SK-N-SH treated with all-trans-retinoic acid at 6 μM for 48 hours (cell line): ENCODE measurements at regions not wholly inside any gene's neighbourhood (a gene's known extent, or its start where the extent isn't known, plus 50 kb on each side); places are given as distances from the start of the nearest gene placed in this dataset.

Experiments used
- BACH2 ChIP-seq: fragments of 250-450 bp; sonication (Bioruptor Pico); IDR thresholded peaks from 2 replicates; pipeline ENCODE4 v1.9.0; 2021; ENCODE audit warnings: mild to moderate bottlenecking, borderline replicate concordance
- CREB5 ChIP-seq: fragments of 250-450 bp; sonication (Bioruptor Pico); IDR thresholded peaks from 2 replicates; pipeline ENCODE4 v1.5.1; 2020; ENCODE audit warnings: low read depth, mild to moderate bottlenecking, moderate library complexity

GRCh38 chr5:3351581-3352442, 243.8 kb upstream of the IRX1 start:
- TF ChIP-seq BACH2 (CRISPR knock-in tag): no peak
- TF ChIP-seq CREB5 (CRISPR knock-in tag): no peak
